ENCODE measurements at regions not wholly inside any gene's neighbourhood (a gene's known extent, or its start where the extent isn't known, plus 50 kb on each side); places are given as distances from the start of the nearest gene placed in this dataset.

DNA sequence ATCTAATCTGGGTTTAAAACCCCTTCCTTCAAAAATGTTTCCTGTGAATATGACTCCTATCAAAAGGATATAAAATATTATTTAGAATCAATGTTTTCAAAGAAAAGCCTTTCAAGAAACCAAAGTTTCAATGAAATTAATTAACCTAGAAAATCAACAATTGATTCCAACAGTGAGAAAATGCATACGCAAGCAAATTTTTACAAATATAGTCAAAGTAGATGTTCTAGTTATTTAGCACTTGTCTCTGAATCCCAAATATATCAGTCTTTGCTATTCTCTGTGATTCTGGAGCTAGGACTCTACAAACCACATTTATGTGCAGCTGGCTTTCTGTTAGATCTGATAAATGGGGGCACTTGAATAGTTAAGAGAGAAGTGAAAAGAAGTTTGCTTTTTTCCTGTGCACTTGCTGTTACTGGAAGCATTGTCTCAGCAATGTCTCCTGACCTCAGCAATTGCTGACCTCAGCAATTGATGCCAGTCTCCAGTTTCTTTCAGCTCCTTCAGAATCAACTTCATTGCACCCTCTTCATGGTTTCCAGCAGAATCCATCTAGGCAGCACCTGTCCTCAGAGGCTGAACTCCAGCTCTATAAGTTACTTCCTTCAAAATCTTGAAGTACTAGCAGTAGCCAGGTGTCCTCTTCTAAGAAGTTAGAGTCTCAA lies 879.9 kb upstream of the LRRN3 start:
- no peak for DNase-seq (ENCODE audit: low read depth)
- TF ChIP-seq, protein P1, sequence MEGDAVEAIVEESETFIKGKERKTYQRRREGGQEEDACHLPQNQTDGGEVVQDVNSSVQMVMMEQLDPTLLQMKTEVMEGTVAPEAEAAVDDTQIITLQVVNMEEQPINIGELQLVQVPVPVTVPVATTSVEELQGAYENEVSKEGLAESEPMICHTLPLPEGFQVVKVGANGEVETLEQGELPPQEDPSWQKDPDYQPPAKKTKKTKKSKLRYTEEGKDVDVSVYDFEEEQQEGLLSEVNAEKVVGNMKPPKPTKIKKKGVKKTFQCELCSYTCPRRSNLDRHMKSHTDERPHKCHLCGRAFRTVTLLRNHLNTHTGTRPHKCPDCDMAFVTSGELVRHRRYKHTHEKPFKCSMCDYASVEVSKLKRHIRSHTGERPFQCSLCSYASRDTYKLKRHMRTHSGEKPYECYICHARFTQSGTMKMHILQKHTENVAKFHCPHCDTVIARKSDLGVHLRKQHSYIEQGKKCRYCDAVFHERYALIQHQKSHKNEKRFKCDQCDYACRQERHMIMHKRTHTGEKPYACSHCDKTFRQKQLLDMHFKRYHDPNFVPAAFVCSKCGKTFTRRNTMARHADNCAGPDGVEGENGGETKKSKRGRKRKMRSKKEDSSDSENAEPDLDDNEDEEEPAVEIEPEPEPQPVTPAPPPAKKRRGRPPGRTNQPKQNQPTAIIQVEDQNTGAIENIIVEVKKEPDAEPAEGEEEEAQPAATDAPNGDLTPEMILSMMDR (conservative IDR thresholded peaks at IDR 0.05; ENCODE audit: low read depth, low read length): no peak
- no peak overlapping the region for H3K4me3 ChIP-seq (ENCODE audit: low read length)

DNA sequence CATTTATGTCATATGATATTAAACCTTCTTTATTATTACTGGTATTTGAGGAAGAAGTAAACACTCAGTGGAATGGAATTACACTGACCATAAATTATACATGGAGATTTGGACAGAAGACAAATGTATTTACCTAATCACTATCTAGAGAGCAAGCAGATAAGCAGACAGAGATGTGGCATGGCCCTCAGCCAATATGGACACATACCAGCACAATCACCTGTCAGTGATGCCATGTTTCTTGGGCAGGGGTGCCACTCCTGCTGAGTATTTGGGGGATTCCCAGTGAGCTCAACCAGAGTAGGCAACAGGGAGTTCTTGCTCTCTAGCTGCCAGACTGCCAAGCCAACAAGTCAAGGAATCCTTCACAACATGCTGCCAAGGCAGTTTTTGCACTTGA lies 866.3 kb upstream of the LRRN3 start:
- TF ChIP-seq, protein P1 (conservative IDR thresholded peaks at IDR 0.05; ENCODE audit: low read depth, low read length): no peak
- no peak for DNase-seq (ENCODE audit: low read depth)
- no peak overlapping the region for H3K4me3 ChIP-seq (ENCODE audit: low read length)

DNA sequence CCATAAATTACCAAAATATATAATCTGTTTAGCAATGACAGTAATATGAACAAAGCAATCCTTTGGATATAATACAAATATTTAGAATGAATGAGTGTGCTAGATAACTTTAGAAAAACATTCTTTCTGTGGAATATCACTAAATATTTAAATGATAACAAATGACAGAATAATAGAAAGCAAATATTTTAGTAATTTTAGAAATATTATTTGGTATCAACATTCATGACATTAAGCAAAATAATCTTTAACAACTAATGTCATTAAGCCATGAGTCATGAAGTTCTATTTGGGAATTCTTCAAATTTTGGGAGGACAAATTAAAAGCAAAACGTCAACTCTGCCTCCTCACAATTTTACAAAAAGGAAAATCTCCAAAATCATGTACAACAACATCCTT lies 844.8 kb upstream of the LRRN3 start:
- TF ChIP-seq, protein P1 (conservative IDR thresholded peaks at IDR 0.05; ENCODE audit: low read depth, low read length): no peak
- no peak overlapping the region for H3K4me3 ChIP-seq (ENCODE audit: low read length)
- no peak for DNase-seq (ENCODE audit: low read depth)

DNA sequence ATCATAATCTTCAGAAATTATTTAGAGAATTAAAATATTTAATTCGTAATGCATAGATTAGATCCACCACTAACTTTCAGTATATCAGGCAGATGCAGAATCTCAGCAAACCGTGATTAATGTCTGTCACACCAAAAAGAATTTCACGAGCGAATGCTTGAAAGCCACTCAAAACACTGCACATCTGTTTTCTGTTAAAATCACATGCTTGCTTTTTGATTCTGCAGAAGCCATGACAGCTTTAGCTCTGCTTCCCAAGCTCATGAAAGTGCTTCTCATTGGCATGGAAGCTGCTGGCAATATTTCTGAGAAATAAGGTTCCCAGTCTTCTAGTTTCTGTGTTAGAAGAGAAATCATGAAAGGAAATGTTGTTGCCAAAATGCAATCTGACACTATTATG lies 837.8 kb upstream of the LRRN3 start:
- no peak for DNase-seq (ENCODE audit: low read depth)
- TF ChIP-seq, protein P1 (conservative IDR thresholded peaks at IDR 0.05; ENCODE audit: low read depth, low read length): no peak

DNA sequence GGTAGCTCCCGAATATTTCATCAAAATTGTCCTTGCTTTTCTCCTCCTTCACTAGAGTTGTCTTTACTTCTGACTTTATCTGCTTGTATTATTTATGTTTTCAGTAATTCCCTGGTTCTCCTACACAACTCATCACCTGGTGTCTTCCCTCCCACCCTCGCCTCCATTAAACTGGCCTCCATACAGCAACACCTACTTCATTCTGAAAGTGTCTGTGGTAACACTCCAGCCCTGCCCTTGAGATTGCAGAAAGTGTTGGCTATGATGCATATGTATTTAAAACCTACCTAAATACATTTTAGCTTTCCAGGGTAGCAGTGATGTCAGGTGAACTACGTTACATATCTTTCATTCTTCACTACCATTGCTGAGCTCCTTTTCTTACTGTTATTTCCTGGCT lies 833.3 kb upstream of the LRRN3 start:
- DNase-seq (ENCODE audit: low read depth): no peak
- TF ChIP-seq, protein P1 (conservative IDR thresholded peaks at IDR 0.05; ENCODE audit: low read depth, low read length): no peak
- H3K4me3 ChIP-seq (ENCODE audit: low read length): no peak overlapping the region

More for the DNA sequence above, 837.8 kb upstream of the LRRN3 start:
- H3K4me3 ChIP-seq (ENCODE audit: low read length): no peak overlapping the region

DNA sequence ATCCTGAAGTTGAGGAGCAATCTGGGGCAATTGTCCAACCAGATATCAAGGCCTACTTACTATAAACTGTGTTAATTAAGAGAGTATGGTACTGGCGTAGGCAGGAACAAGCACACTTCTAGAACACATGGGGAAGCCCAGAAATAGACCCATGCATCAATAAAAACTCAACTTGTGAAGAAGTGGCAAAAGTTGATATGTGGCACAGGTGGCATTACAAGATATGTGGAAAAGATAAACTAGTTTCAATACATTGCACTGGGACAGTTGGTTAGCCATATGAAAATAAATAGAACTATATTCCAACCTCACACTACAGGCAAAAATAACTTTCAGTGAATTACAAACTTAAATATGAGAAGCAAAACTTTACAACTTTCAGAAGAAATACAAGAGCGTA lies 828.7 kb upstream of the LRRN3 start:
- H3K4me3 ChIP-seq (ENCODE audit: low read length): no peak overlapping the region
- no peak for DNase-seq (ENCODE audit: low read depth)
- TF ChIP-seq, protein P1 (conservative IDR thresholded peaks at IDR 0.05; ENCODE audit: low read depth, low read length): no peak

DNA sequence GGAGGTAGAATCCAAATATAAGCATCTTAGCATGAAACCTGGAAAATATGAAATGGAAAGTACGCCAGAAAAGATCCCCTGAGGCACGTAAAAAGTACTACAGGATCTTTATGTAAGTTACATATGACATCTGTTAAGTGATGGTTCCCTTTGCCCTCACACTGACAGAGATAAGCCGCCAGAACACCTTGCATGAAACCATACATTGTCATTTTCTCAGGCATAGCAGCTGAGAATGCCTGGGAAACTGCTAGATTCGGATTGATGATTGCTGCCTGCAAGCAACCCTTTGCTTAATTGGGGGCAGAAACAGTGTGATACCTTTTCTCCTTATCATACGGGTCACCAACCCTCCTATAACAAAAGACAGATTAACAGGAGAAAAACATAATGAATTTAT lies 826.6 kb upstream of the LRRN3 start:
- H3K4me3 ChIP-seq (ENCODE audit: low read length): no peak overlapping the region
- TF ChIP-seq, protein P1 (conservative IDR thresholded peaks at IDR 0.05; ENCODE audit: low read depth, low read length): no peak
- no peak for DNase-seq (ENCODE audit: low read depth)
